ENCODE measurements at regions not wholly inside any gene's neighbourhood (a gene's known extent, or its start where the extent isn't known, plus 50 kb on each side); places are given as distances from the start of the nearest gene placed in this dataset.
A peak's percentile ranks its signal among the peaks of the same experiment; 100 is the strongest.

GRCh38 chrX:6890544-6891261 is 256.8 kb upstream of the STS start:
- Histone ChIP-seq H3K27ac (ENCODE audit: low read depth in 1 of 3, low read length in 2 of 3) (no peak overlapping the region), H3K9me3 (ENCODE audit: control insufficient read depth in 2 of 2, insufficient read depth in 1 of 2, low read depth in 1 of 2, low read length in 1 of 2) (peaks cover 0 to 4% of the 10 kb centered on the region in 2 donors), H3K4me1 (ENCODE audit: control insufficient read depth in 3 of 3, insufficient read depth in 2 of 3, low read depth in 1 of 3, low read length in 2 of 3) (no peaks in the 10 kb centered on the region), H3K27me3 (ENCODE audit: control insufficient read depth in 3 of 3, insufficient read depth in 3 of 3, low read length in 3 of 3) (no peaks in the 10 kb centered on the region), H3K4me3 (ENCODE audit: low read depth in 1 of 3, low read length in 3 of 3) (no peak overlapping the region), H3K36me3 (ENCODE audit: control insufficient read depth in 3 of 3, insufficient read depth in 2 of 3, low read depth in 1 of 3, low read length in 3 of 3) (no peaks in the 10 kb centered on the region)
- FAIRE-seq (no peak), DNase-seq (no peak)
- 77 to 80% (median 77%) methylated on average over 3 of the region's 3 CpGs for WGBS, 3 donors

DNA sequence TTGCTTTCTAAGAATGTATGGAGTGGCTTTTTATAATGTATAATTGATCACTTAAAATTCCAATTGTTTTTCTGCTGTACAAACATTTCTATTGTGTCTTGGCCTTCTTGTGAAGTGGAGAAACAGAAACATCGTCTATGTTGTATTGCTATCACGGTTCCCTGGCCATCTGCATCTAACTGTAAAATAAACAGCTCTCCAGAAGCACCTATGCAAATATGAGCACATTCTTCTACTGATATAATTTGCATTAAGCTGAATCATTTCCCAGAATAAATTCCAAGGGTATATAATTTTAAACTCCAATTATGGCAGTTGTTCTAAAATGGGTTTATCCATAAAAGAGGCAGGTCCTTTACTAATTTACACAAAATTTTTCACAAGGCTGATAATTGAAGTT is 261.6 kb upstream of the STS start:
- H3K36me3 ChIP-seq (ENCODE audit: control insufficient read depth in 3 of 3, insufficient read depth in 2 of 3, low read depth in 1 of 3, low read length in 3 of 3) = no peaks in the 10 kb centered on the region
- no peaks in the 10 kb centered on the region for H3K4me1 ChIP-seq (ENCODE audit: control insufficient read depth in 3 of 3, insufficient read depth in 2 of 3, low read depth in 1 of 3, low read length in 2 of 3)
- no peaks in the 10 kb centered on the region for H3K9me3 ChIP-seq (ENCODE audit: control insufficient read depth in 2 of 2, insufficient read depth in 1 of 2, low read depth in 1 of 2, low read length in 1 of 2)
- FAIRE-seq = no peak
- no peak overlapping the region for H3K4me3 ChIP-seq (ENCODE audit: low read depth in 1 of 3, low read length in 3 of 3)
- DNase-seq = no peak
- 59 to 83% (median 76%) methylated on average over 2 of the region's 2 CpGs for WGBS, 3 donors
- H3K27ac ChIP-seq (ENCODE audit: low read depth in 1 of 3, low read length in 2 of 3) = no peak overlapping the region
- no peaks in the 10 kb centered on the region for H3K27me3 ChIP-seq (ENCODE audit: control insufficient read depth in 3 of 3, insufficient read depth in 3 of 3, low read length in 3 of 3)

DNA sequence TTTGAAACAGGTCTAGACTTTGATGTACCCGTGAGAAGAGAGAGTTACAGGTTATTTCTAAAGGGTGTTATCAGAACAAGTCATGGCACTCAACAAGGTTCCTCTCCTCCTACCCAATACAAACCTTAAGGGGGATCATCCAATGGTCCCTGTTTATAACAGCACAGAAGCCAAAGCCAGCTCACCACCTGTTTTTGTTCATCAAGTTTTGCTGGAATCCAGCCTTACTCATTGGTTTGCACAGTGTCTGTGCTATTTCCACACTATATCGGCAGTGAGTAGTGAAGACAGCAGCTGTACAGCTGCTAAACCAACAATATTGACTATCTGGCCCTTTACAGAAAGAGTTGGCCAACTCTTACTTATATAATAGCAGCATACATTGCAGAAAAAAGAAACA is 262.1 kb upstream of the STS start:
- FAIRE-seq = no peak
- WGBS, 3 donors = 68 to 84% (median 80%) methylated on average over 2 of the region's 2 CpGs

DNA sequence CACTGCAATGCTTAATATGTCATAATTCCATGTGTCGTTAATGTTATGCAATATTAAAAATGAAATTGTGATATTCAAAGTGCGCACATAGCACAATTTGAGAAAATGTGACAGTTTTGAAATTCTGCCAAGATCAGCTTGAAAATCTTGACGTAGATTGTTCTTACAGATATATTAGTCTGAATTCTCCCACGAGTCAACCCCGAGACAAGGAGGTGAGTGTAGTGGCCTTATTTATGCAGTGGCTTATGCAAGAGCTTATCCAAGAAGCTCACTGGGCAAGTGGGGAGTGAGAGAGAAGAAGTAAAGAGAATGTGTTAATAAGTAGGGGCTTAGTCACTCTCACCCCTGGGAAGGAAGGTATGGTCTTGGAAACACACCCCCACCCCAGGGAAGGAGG is 286.1 kb upstream of the STS start:
- Histone ChIP-seq H3K27ac (ENCODE audit: low read depth in 1 of 3, low read length in 2 of 3) (no peak overlapping the region), H3K4me3 (ENCODE audit: low read depth in 1 of 3, low read length in 3 of 3) (no peak overlapping the region), H3K4me1 (ENCODE audit: control insufficient read depth in 3 of 3, insufficient read depth in 2 of 3, low read depth in 1 of 3, low read length in 2 of 3) (no peaks in the 10 kb centered on the region), H3K27me3 (ENCODE audit: control insufficient read depth in 3 of 3, insufficient read depth in 3 of 3, low read length in 3 of 3) (no peaks in the 10 kb centered on the region), H3K36me3 (ENCODE audit: control insufficient read depth in 3 of 3, insufficient read depth in 2 of 3, low read depth in 1 of 3, low read length in 3 of 3) (no peaks in the 10 kb centered on the region), H3K9me3 (ENCODE audit: control insufficient read depth in 2 of 2, insufficient read depth in 1 of 2, low read depth in 1 of 2, low read length in 1 of 2) (peaks cover 0 to 11% of the 10 kb centered on the region in 2 donors)
- FAIRE-seq = no peak
- no peak for DNase-seq
- WGBS, 3 donors = 88 to 90% (median 89%) methylated on average over 5 of the region's 5 CpGs

More for the DNA sequence above, 262.1 kb upstream of the STS start:
- Histone ChIP-seq H3K36me3 (ENCODE audit: control insufficient read depth in 3 of 3, insufficient read depth in 2 of 3, low read depth in 1 of 3, low read length in 3 of 3) (no peaks in the 10 kb centered on the region), H3K27ac (ENCODE audit: low read depth in 1 of 3, low read length in 2 of 3) (no peak overlapping the region), H3K9me3 (ENCODE audit: control insufficient read depth in 2 of 2, insufficient read depth in 1 of 2, low read depth in 1 of 2, low read length in 1 of 2) (no peaks in the 10 kb centered on the region), H3K27me3 (ENCODE audit: control insufficient read depth in 3 of 3, insufficient read depth in 3 of 3, low read length in 3 of 3) (no peaks in the 10 kb centered on the region), H3K4me1 (ENCODE audit: control insufficient read depth in 3 of 3, insufficient read depth in 2 of 3, low read depth in 1 of 3, low read length in 2 of 3) (no peaks in the 10 kb centered on the region), H3K4me3 (ENCODE audit: low read depth in 1 of 3, low read length in 3 of 3) (no peak overlapping the region)
- DNase-seq = no peak

GRCh38 chrX:6857749-6858148 is 289.8 kb upstream of the STS start:
- no peak for FAIRE-seq
- 43 to 67% (median 53%) methylated on average over 2 of the region's 2 CpGs for WGBS, 3 donors

DNA sequence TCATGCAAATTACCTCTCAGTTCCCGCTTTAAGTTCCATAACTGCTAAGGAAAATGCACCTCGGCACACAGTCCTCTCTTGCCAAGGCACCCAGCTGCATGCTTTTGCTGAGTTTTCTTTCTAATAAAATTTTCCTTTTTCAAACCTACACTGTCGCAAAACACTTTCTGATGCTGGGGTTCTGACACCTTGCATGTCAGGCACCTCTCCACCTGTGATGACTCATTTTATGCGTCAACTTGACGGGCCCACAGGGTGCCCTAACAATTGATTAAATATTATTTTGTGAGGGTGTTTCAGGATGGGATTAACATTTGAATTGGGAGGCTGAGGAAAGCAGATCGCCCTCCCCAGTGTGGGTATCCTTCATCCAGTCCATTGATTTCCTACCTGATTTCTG is 291.0 kb upstream of the STS start:
- no peak overlapping the region for H3K4me3 ChIP-seq (ENCODE audit: low read depth in 1 of 3, low read length in 3 of 3)
- no peaks in the 10 kb centered on the region for H3K36me3 ChIP-seq (ENCODE audit: control insufficient read depth in 3 of 3, insufficient read depth in 2 of 3, low read depth in 1 of 3, low read length in 3 of 3)
- DNase-seq (no peak), FAIRE-seq (no peak)
- no peaks in the 10 kb centered on the region for H3K4me1 ChIP-seq (ENCODE audit: control insufficient read depth in 3 of 3, insufficient read depth in 2 of 3, low read depth in 1 of 3, low read length in 2 of 3)
- no peaks in the 10 kb centered on the region for H3K27me3 ChIP-seq (ENCODE audit: control insufficient read depth in 3 of 3, insufficient read depth in 3 of 3, low read length in 3 of 3)
- peaks cover 0 to 11% of the 10 kb centered on the region in 2 donors for H3K9me3 ChIP-seq (ENCODE audit: control insufficient read depth in 2 of 2, insufficient read depth in 1 of 2, low read depth in 1 of 2, low read length in 1 of 2)
- 70 to 91% (median 84%) methylated on average over 6 of the region's 6 CpGs for WGBS, 3 donors
- H3K27ac ChIP-seq (ENCODE audit: low read depth in 1 of 3, low read length in 2 of 3) = no peak overlapping the region

More at GRCh38 chrX:6857749-6858148, 289.8 kb upstream of the STS start:
- no peaks in the 10 kb centered on the region for H3K27me3 ChIP-seq (ENCODE audit: control insufficient read depth in 3 of 3, insufficient read depth in 3 of 3, low read length in 3 of 3)
- no peak overlapping the region for H3K27ac ChIP-seq (ENCODE audit: low read depth in 1 of 3, low read length in 2 of 3)
- DNase-seq = peak; percentile 1 to 28
- peaks cover 0 to 11% of the 10 kb centered on the region in 2 donors for H3K9me3 ChIP-seq (ENCODE audit: control insufficient read depth in 2 of 2, insufficient read depth in 1 of 2, low read depth in 1 of 2, low read length in 1 of 2)
- H3K4me3 ChIP-seq (ENCODE audit: low read depth in 1 of 3, low read length in 3 of 3) = no peak overlapping the region
- no peaks in the 10 kb centered on the region for H3K4me1 ChIP-seq (ENCODE audit: control insufficient read depth in 3 of 3, insufficient read depth in 2 of 3, low read depth in 1 of 3, low read length in 2 of 3)
- H3K36me3 ChIP-seq (ENCODE audit: control insufficient read depth in 3 of 3, insufficient read depth in 2 of 3, low read depth in 1 of 3, low read length in 3 of 3) = no peaks in the 10 kb centered on the region

GRCh38 chrX:6852869-6853268 is 294.6 kb upstream of the STS start:
- FAIRE-seq = no peak

DNA sequence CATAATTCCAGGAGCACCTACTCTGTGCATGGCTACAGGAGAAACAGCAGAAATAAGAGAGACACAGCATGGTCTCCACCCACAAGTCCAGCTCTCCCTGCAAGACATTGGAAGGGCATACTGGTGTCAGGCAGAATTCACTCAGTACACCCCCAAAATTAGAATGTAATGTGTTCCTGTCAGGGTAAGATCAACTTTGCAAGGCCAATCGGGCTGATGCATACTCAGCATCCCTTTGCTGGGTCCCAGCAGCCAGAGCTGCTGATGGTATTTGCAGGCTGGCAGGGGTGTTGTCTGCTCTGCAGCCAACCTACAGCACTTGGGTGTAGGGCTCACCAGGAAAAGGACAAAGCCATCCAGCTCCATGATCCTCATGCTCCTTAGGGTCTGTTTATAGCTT is 295.4 kb upstream of the STS start:
- Histone ChIP-seq H3K4me1 (ENCODE audit: control insufficient read depth in 3 of 3, insufficient read depth in 2 of 3, low read depth in 1 of 3, low read length in 2 of 3) (no peaks in the 10 kb centered on the region), H3K36me3 (ENCODE audit: control insufficient read depth in 3 of 3, insufficient read depth in 2 of 3, low read depth in 1 of 3, low read length in 3 of 3) (no peaks in the 10 kb centered on the region), H3K9me3 (ENCODE audit: control insufficient read depth in 2 of 2, insufficient read depth in 1 of 2, low read depth in 1 of 2, low read length in 1 of 2) (no peaks in the 10 kb centered on the region), H3K4me3 (ENCODE audit: low read depth in 1 of 3, low read length in 3 of 3) (no peak overlapping the region), H3K27ac (ENCODE audit: low read depth in 1 of 3, low read length in 2 of 3) (no peak overlapping the region), H3K27me3 (ENCODE audit: control insufficient read depth in 3 of 3, insufficient read depth in 3 of 3, low read length in 3 of 3) (no peaks in the 10 kb centered on the region)
- FAIRE-seq (no peak), DNase-seq (no peak)
- 57 to 90% (median 67%) methylated on average over 1 of the region's 1 CpG for WGBS, 3 donors

More at GRCh38 chrX:6852869-6853268, 294.6 kb upstream of the STS start:
- WGBS, 3 donors = 69 to 77% (median 75%) methylated on average over 3 of the region's 3 CpGs
- H3K36me3 ChIP-seq (ENCODE audit: control insufficient read depth in 3 of 3, insufficient read depth in 2 of 3, low read depth in 1 of 3, low read length in 3 of 3) = no peaks in the 10 kb centered on the region
- no peak for DNase-seq
- no peaks in the 10 kb centered on the region for H3K9me3 ChIP-seq (ENCODE audit: control insufficient read depth in 2 of 2, insufficient read depth in 1 of 2, low read depth in 1 of 2, low read length in 1 of 2)
- H3K27ac ChIP-seq (ENCODE audit: low read depth in 1 of 3, low read length in 2 of 3) = no peak overlapping the region
- H3K4me1 ChIP-seq (ENCODE audit: control insufficient read depth in 3 of 3, insufficient read depth in 2 of 3, low read depth in 1 of 3, low read length in 2 of 3) = no peaks in the 10 kb centered on the region
- no peaks in the 10 kb centered on the region for H3K27me3 ChIP-seq (ENCODE audit: control insufficient read depth in 3 of 3, insufficient read depth in 3 of 3, low read length in 3 of 3)
- H3K4me3 ChIP-seq (ENCODE audit: low read depth in 1 of 3, low read length in 3 of 3) = no peak overlapping the region

DNA sequence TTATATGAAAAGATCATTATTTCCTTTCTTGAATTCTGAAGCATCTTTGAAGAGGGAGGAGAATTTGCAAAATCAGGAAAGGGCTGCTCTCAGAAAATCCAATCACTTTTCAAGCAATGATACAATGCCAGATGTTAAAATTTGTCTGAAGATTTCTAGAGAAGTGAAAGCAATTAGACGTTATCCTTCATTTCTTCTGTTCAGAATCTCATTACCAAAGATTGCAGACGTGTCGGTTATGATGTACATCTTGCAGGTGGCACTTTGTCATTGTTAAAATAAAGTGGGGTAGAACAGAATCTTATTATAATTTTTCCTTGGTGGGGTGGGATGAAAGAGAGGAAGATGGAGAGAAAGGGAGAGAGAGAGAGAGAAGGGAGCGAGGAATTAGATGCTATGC is 296.4 kb upstream of the STS start:
- no peaks in the 10 kb centered on the region for H3K9me3 ChIP-seq (ENCODE audit: control insufficient read depth in 2 of 2, insufficient read depth in 1 of 2, low read depth in 1 of 2, low read length in 1 of 2)
- no peak overlapping the region for H3K27ac ChIP-seq (ENCODE audit: low read depth in 1 of 3, low read length in 2 of 3)
- no peak for DNase-seq
- H3K4me1 ChIP-seq (ENCODE audit: control insufficient read depth in 3 of 3, insufficient read depth in 2 of 3, low read depth in 1 of 3, low read length in 2 of 3) = no peaks in the 10 kb centered on the region
- H3K27me3 ChIP-seq (ENCODE audit: control insufficient read depth in 3 of 3, insufficient read depth in 3 of 3, low read length in 3 of 3) = no peaks in the 10 kb centered on the region
- no peak overlapping the region for H3K4me3 ChIP-seq (ENCODE audit: low read depth in 1 of 3, low read length in 3 of 3)
- no peak for FAIRE-seq
- no peaks in the 10 kb centered on the region for H3K36me3 ChIP-seq (ENCODE audit: control insufficient read depth in 3 of 3, insufficient read depth in 2 of 3, low read depth in 1 of 3, low read length in 3 of 3)
- 82 to 92% (median 91%) methylated on average over 4 of the region's 4 CpGs for WGBS, 3 donors

All from small intestine (tissue), 7 donors.